HUES48 (cell line): ENCODE measurements at regions not wholly inside any gene's neighbourhood (a gene's known extent, or its start where the extent isn't known, plus 50 kb on each side); places are given as distances from the start of the nearest gene placed in this dataset.

ENCODE experiments used
- H3K27ac ChIP-seq: one replicate; pipeline ENCODE4 v1.7.0; 2013; ENCODE audit warnings: low read depth, low read length, inconsistent platforms
- H3K27me3 ChIP-seq: 2 replicates; pipeline ENCODE4 v1.6.1; 2013; ENCODE audit warnings: mild to moderate bottlenecking, low read length; ENCODE audit not compliant: control insufficient read depth, insufficient read depth
- H3K36me3 ChIP-seq: 2 replicates; pipeline ENCODE4 v1.6.1; 2013; ENCODE audit warnings: low read length; ENCODE audit not compliant: control insufficient read depth, insufficient read depth
- H3K4me1 ChIP-seq: 2 replicates; pipeline ENCODE4 v1.6.1; 2013; ENCODE audit warnings: mild to moderate bottlenecking, low read length; ENCODE audit not compliant: control insufficient read depth, insufficient read depth
- H3K4me3 ChIP-seq: 2 replicates; pipeline ENCODE4 v1.5.1; 2013; ENCODE audit warnings: mild to moderate bottlenecking, low read depth, low read length
- H3K9ac ChIP-seq: 2 replicates; pipeline ENCODE4 v1.6.1; 2013; ENCODE audit warnings: mild to moderate bottlenecking, low read depth, low read length, moderate library complexity
- H3K9me3 ChIP-seq: 2 replicates; pipeline ENCODE4 v1.6.1; 2013; ENCODE audit warnings: low read length; ENCODE audit not compliant: control insufficient read depth, insufficient read depth

DNA sequence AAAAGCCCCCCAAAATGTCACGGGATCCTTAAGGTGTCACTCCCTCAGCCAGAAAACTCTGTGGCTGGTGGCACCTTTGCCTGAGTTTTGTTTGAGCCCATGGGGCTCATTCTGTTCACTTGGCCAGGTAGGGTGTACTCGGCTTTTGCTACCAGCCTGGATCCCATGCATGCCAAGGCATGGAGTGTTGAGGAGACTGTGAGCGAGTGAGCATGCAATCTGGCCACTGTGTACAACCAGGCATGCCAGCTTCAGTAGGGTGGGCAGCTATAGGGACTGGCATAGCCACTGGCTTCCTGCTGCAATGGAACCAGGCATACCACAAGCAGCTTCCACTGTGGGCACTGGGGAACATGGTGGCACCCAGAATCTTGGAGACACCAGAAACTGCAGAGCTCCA lies 436.0 kb upstream of the GRM3 start:
- H3K36me3 ChIP-seq = no peaks in the 10 kb centered on the region
- H3K4me1 ChIP-seq = no peaks in the 10 kb centered on the region
- no peak overlapping the region for H3K9ac ChIP-seq
- H3K9me3 ChIP-seq = peaks cover 5% of the 10 kb centered on the region
- no peaks in the 10 kb centered on the region for H3K27me3 ChIP-seq
- no peak overlapping the region for H3K27ac ChIP-seq
- H3K4me3 ChIP-seq = no peak overlapping the region

DNA sequence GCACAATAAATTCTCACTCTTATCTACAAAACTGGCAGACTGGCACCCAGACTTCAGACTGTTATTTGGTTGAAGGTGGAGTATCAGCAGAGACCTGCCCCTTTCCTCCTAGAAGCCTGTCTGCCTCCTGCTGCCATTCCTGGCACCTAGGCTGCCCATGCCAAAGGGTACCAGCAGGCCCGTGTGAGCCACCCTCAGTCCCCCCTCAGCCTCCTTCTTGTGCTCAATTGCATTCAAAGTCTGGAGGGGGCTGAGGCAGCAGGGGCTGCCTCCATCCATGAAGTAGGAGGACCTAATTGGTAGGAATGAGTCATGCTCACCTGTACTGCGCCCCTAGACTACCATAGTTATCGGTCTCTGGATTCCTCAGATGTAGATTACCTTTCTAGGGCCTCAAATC lies 440.9 kb upstream of the GRM3 start:
- H3K27ac ChIP-seq = no peak overlapping the region
- H3K27me3 ChIP-seq = no peaks in the 10 kb centered on the region
- no peak overlapping the region for H3K9ac ChIP-seq
- no peaks in the 10 kb centered on the region for H3K4me1 ChIP-seq
- H3K4me3 ChIP-seq = no peak overlapping the region
- H3K36me3 ChIP-seq = no peaks in the 10 kb centered on the region
- peaks cover 17% of the 10 kb centered on the region for H3K9me3 ChIP-seq

DNA sequence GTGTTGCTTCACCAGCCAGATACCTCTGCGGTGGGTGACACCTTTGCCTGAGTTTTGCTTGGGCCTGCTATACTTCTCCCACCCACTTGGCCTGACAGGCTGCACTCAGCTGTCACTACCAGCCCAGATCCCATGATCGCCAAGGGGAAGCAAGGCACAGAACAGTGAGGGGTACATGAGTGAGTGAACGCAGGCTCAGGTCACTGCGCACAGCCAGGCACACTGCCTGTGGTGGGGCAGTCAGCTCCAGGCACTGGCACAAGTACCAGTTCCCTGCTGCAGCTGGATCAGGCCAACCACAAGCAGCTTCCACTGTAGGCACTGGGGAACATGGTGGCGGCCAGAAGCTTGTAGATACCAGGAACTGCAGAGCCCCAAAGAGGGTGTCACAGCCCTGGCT lies 441.9 kb upstream of the GRM3 start:
- Histone ChIP-seq H3K9ac (no peak overlapping the region), H3K27ac (no peak overlapping the region), H3K4me3 (no peak overlapping the region), H3K4me1 (no peaks in the 10 kb centered on the region), H3K36me3 (no peaks in the 10 kb centered on the region), H3K9me3 (peaks cover 17% of the 10 kb centered on the region), H3K27me3 (no peaks in the 10 kb centered on the region)

DNA sequence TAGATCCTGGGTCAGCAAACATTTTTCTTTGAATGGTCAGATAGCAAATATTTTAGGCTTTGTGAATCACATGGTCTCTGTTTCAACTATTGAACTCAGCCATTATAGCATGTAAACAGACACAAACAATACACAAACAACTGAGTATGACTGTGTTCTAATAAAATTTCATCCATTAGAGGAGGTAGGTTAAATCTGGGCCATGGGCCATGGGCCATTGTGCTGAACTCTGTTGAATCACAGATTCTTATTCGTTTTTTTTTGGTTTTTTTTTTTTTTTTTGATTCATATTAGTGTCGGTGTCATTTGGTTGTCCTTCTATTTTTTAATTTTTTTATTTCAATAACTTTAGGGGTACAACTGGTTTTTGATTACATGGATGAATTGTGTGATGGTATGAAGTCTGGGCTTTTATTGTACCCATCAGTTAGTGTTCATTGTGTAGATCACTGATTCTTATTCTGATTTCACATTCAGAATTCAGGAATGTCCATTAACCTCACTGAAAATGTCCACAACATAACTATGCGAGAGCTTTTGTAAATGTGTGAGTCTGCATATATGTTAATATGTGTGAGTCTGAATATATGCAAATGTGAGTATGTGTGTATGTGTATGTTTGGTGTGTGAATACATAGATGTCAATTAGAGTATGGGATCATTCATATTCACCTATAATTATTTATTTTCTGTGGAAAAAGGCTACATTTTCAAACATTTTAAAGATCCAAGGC lies 443.7 kb upstream of the GRM3 start:
- Histone ChIP-seq H3K4me3 (no peak overlapping the region), H3K27me3 (no peaks in the 10 kb centered on the region), H3K9ac (no peak overlapping the region), H3K36me3 (no peaks in the 10 kb centered on the region), H3K27ac (no peak overlapping the region), H3K9me3 (peaks cover 17% of the 10 kb centered on the region), H3K4me1 (no peaks in the 10 kb centered on the region)

DNA sequence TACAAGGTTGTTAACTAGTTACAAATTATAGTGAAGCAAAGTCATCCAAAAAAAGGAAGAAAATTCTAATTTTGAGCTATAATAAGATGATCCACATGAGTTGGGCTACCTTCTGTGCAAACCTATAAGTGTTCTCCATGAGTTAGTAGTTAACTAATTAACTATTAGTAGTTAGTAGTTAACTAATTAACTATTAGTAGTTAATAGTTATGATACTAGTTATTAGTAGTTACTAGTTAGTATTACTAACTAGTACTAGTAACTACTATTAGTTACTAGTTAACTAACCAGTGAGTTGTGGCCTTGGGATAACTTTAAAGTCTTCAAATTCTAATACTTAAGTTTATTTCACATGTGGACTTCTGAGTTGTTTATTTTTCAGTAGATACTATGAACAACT lies 453.4 kb upstream of the GRM3 start:
- no peaks in the 10 kb centered on the region for H3K27me3 ChIP-seq
- H3K27ac ChIP-seq = no peak overlapping the region
- H3K4me1 ChIP-seq = no peaks in the 10 kb centered on the region
- no peaks in the 10 kb centered on the region for H3K36me3 ChIP-seq
- no peaks in the 10 kb centered on the region; the same call in 1 of the 2 replicates for H3K9me3 ChIP-seq
- no peak overlapping the region for H3K9ac ChIP-seq
- no peak overlapping the region for H3K4me3 ChIP-seq

DNA sequence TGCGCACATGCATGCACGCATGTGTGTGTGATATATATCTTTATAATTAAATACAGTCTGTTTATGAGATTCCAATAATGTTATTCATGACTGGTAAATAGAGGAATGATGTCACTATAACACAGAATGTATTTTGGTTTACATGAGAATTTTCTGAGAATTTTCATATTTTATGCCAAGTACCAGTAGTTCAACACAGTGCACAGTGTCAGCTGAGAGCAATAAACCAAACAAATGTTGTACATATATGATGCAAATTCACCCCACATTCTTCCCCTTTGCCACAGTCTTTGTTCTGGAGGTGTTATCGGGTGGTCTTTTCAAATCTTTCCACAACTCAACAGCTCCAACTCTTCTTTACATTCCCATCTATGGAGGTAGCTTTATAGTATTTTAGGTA lies 462.2 kb upstream of the GRM3 start:
- no peaks in the 10 kb centered on the region for H3K27me3 ChIP-seq
- no peak overlapping the region for H3K4me3 ChIP-seq
- H3K9me3 ChIP-seq = no peaks in the 10 kb centered on the region
- H3K27ac ChIP-seq = no peak overlapping the region
- H3K36me3 ChIP-seq = no peaks in the 10 kb centered on the region
- no peaks in the 10 kb centered on the region for H3K4me1 ChIP-seq
- H3K9ac ChIP-seq = no peak overlapping the region

DNA sequence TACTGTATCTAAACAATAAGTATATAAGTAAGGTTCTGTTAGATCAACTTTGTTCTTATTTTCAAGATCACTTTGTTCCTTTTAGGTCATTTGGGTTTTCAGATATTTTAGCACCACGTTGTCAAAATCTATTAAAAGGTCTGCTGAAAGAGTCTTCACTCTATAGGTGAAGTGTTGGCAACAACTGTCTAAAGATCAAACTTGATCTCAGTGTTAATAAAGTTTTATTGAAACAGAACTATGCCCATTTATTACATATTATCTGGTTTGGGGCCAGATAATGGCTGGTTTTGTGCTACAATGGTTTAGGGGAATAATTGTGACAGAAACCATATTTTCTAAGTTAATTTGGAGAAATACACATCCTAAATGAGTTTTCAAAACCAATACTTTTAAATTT lies 478.9 kb upstream of the GRM3 start:
- H3K9me3 ChIP-seq = no peaks in the 10 kb centered on the region
- H3K36me3 ChIP-seq = no peaks in the 10 kb centered on the region
- no peak overlapping the region for H3K27ac ChIP-seq
- no peaks in the 10 kb centered on the region for H3K4me1 ChIP-seq
- H3K9ac ChIP-seq = no peak overlapping the region
- no peak overlapping the region for H3K4me3 ChIP-seq
- no peaks in the 10 kb centered on the region for H3K27me3 ChIP-seq

DNA sequence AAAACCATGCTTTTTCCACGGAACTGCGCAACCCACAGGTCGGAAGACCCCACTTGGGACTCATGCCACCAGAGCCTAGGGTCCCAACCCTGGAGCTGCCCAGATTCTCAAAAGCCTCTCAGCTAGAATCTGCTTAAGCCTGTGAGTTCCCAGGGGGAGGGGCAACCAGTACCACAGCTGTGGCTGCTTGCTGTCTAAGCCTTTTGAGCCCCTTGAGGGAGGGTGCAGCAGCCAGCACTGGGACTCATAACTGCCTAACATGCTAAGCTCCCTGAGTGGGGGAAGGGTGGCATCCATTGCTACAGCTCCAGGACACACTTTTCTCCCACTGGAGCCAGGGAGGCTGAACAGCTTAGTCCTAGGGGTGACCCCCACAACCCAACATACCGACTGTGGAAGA lies 485.6 kb upstream of the GRM3 start:
- Histone ChIP-seq H3K4me3 (no peak overlapping the region), H3K36me3 (no peaks in the 10 kb centered on the region), H3K4me1 (no peaks in the 10 kb centered on the region), H3K9ac (no peak overlapping the region), H3K27ac (no peak overlapping the region), H3K27me3 (no peaks in the 10 kb centered on the region), H3K9me3 (no peaks in the 10 kb centered on the region)

DNA sequence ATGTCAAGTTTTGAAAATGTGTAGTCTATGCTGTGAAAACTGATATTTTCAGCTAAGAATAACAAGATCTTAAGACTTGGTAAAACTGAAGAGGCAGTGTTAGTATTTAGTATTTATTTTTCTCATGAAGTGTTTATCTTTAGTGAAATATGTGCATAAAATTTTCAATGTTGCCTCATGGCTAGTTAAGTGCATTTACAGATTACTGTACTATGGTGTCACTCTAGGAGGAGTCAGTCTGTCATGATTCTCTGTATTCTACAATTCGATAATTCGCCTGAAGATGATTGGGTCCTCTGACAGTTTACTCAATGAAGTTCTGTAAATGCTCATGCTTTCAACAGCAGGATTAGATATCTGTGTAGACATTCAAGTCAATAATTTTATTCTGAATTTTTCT lies 488.1 kb upstream of the GRM3 start:
- Histone ChIP-seq H3K4me3 (no peak overlapping the region), H3K27me3 (no peaks in the 10 kb centered on the region), H3K9ac (no peak overlapping the region), H3K27ac (no peak overlapping the region), H3K4me1 (no peaks in the 10 kb centered on the region), H3K9me3 (no peaks in the 10 kb centered on the region), H3K36me3 (no peaks in the 10 kb centered on the region)

DNA sequence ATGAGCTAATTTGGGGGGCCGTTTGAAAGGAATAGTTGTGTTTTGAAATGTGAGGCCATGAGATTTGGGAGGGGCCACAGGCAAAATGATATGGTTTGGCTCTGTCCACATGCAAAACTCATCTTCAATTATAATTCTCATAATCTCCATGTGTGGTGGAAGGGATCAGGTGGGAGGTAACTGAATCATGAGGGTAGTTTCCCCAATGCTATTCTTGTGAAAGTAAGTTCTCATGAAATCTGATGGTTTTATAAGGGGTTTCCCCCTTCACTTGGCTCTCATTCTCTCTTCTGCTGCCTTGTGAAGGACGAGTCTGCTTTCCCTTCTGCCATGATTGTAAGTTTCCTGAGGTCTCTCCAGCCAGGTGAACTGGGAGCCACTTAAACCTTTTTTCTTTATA lies 490.8 kb upstream of the GRM3 start:
- Histone ChIP-seq H3K4me1 (no peaks in the 10 kb centered on the region), H3K9me3 (no peaks in the 10 kb centered on the region), H3K4me3 (no peak overlapping the region), H3K27me3 (no peaks in the 10 kb centered on the region), H3K36me3 (no peaks in the 10 kb centered on the region), H3K9ac (no peak overlapping the region), H3K27ac (no peak overlapping the region)

DNA sequence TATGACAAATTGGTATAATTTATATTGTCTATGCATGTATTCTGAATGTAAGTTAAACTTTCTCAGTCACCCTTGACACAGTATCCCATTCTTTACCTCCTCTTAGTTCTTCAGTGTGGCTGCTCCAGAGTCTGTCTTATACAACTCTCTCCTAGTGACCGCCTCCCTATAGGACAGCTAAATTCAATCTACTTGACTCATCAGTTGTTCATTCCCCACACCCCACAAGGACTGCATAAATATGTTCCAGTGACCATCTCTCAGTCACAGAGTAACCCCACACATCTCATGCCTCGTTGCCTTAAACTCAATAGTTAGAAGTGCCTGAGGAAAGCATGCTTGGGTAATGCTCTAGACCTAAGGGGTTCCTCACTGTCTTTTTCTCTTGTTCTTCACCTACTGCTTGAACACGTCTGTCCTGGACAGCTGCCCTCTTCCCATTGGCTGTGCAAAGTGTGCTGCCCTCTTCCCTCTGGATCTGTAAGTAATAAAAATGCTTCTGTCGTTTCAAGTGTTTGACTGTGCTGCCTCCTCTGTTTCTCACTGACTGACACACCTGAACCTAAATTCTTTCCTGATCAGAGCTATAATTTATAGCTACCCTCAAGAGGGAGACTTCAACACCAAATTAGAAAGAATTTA lies 494.6 kb upstream of the GRM3 start:
- Histone ChIP-seq H3K4me3 (no peak overlapping the region), H3K9ac (no peak overlapping the region), H3K36me3 (no peaks in the 10 kb centered on the region), H3K27me3 (no peaks in the 10 kb centered on the region), H3K27ac (no peak overlapping the region), H3K4me1 (no peaks in the 10 kb centered on the region), H3K9me3 (no peaks in the 10 kb centered on the region)
